Vagina (tissue), 2 donors: ENCODE measurements at regions not wholly inside any gene's neighbourhood (a gene's known extent, or its start where the extent isn't known, plus 50 kb on each side); places are given as distances from the start of the nearest gene placed in this dataset.

Experiments used
- POLR2AphosphoS5 ChIP-seq, 2 donors: sonication (generic); formaldehyde crosslinking; IDR thresholded peaks; one replicate each; pipeline ENCODE4 v1.9.0; 2017; ENCODE audit warnings: antibody characterized with exemption in 2 of 2, mild to moderate bottlenecking in 2 of 2, low read depth in 1 of 2; ENCODE audit not compliant: insufficient read depth in 1 of 2
- TF ChIP-seq, protein P1 (sequence below), 3 experiments: fragments of 450-650 bp in 2 of 3; fragments of 200-600 bp in 1 of 3; sonication (generic) in 1 of 3; IDR thresholded peaks; one replicate each; pipeline ENCODE4 v1.5.1; 2017 to 2019; ENCODE audit warnings: antibody characterized with exemption in 3 of 3, mild to moderate bottlenecking in 2 of 3, moderate library complexity in 2 of 3

- TF ChIP-seq, protein P1, sequence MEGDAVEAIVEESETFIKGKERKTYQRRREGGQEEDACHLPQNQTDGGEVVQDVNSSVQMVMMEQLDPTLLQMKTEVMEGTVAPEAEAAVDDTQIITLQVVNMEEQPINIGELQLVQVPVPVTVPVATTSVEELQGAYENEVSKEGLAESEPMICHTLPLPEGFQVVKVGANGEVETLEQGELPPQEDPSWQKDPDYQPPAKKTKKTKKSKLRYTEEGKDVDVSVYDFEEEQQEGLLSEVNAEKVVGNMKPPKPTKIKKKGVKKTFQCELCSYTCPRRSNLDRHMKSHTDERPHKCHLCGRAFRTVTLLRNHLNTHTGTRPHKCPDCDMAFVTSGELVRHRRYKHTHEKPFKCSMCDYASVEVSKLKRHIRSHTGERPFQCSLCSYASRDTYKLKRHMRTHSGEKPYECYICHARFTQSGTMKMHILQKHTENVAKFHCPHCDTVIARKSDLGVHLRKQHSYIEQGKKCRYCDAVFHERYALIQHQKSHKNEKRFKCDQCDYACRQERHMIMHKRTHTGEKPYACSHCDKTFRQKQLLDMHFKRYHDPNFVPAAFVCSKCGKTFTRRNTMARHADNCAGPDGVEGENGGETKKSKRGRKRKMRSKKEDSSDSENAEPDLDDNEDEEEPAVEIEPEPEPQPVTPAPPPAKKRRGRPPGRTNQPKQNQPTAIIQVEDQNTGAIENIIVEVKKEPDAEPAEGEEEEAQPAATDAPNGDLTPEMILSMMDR (IDR thresholded peaks at IDR 0.05) = no peak
- TF ChIP-seq POLR2AphosphoS5 (IDR thresholded peaks at IDR 0.05; ENCODE audit: insufficient read depth in 1 of 2, low read depth in 1 of 2) = no peak
Observed at GRCh38 chr13:64300239-64300638, 2884.6 kb upstream of the PCDH20 start.
